ENCODE measurements at regions not wholly inside any gene's neighbourhood (a gene's known extent, or its start where the extent isn't known, plus 50 kb on each side); places are given as distances from the start of the nearest gene placed in this dataset.

- Histone ChIP-seq H3K4me1 (ENCODE audit: insufficient read depth, low read length) (no peaks in the 10 kb centered on the region), H3T11ph (ENCODE audit: low read length) (no peak overlapping the region), H2BK5ac (ENCODE audit: insufficient read length, low read length) (no peak overlapping the region), H2BK12ac (ENCODE audit: insufficient read length, low read depth, low read length) (no peak overlapping the region), H2BK120ac (ENCODE audit: low read depth, low read length, poor library complexity, severe bottlenecking) (no peak overlapping the region), H4K91ac (ENCODE audit: insufficient read length, low read depth, low read length) (no peak overlapping the region), H2AK5ac (ENCODE audit: insufficient read length, low read length) (no peak overlapping the region), H3K4me2 (ENCODE audit: insufficient read depth, insufficient read length, low read length) (no peak overlapping the region), H3K79me1 (ENCODE audit: insufficient read depth, low read depth, low read length, poor library complexity, severe bottlenecking) (no peaks in the 10 kb centered on the region), H3K27me3 (ENCODE audit: insufficient read depth, low read length) (no peaks in the 10 kb centered on the region), H4K5ac (ENCODE audit: insufficient read length, low read depth, low read length) (no peak overlapping the region), H3K18ac (ENCODE audit: insufficient read length, low read depth, low read length) (no peak overlapping the region), H3K56ac (ENCODE audit: insufficient read length, low read depth, low read length) (no peak overlapping the region), H3K9me3 (ENCODE audit: control insufficient read depth, low read depth, low read length) (peaks cover 3% of the 10 kb centered on the region), H3K27ac (ENCODE audit: insufficient read length, low read depth, low read length) (no peak overlapping the region), H3K14ac (ENCODE audit: insufficient read depth, low read length) (no peak overlapping the region), H2BK20ac (ENCODE audit: low read depth, low read length, poor library complexity, severe bottlenecking) (no peak overlapping the region), H2AFZ (ENCODE audit: low read length) (no peak overlapping the region), H3K79me2 (ENCODE audit: insufficient read depth, low read length) (no peaks in the 10 kb centered on the region), H3K9ac (ENCODE audit: extremely low read depth, insufficient read length, low read length) (no peak overlapping the region), H4K8ac (replicated peaks; ENCODE audit: insufficient read length, low read depth, low read length) (no peak overlapping the region), H2BK15ac (ENCODE audit: low read depth, low read length) (no peak overlapping the region), H3K23ac (ENCODE audit: insufficient read length, low read depth, low read length) (no peak overlapping the region), H3K23me2 (ENCODE audit: insufficient read length, low read depth, low read length, poor library complexity, severe bottlenecking) (no peaks in the 10 kb centered on the region), H3K4ac (ENCODE audit: low read depth, low read length) (no peak overlapping the region), H4K20me1 (ENCODE audit: control insufficient read depth, insufficient read depth, insufficient read length) (no peaks in the 10 kb centered on the region)
- TF ChIP-seq CTCF (conservative IDR thresholded peaks at IDR 0.05), result no peak
- WGBS (ENCODE audit: extremely low coverage, insufficient read length, low lambda C conversion rate), result no CpG with 5 or more reads among the region's 2 CpGs
- H3K36me3 Mint-ChIP-seq (ENCODE audit: insufficient read depth in 1 of 3, low read depth in 3 of 3), result peaks cover 9 to 29% (median 18%) of the 10 kb centered on the region in 3 experiments
- peaks cover 18 to 24% of the 10 kb centered on the region in 2 experiments for H3K4me1 Mint-ChIP-seq
- no peak overlapping the region for H3K4me3 Mint-ChIP-seq
- H3K27me3 Mint-ChIP-seq (ENCODE audit: low read depth), result peaks cover 1% of the 10 kb centered on the region
- H3K27ac Mint-ChIP-seq, result no peak overlapping the region
- peaks cover 16 to 20% of the 10 kb centered on the region in 2 experiments; a peak in 4 of 5 replicates for H3K9me3 Mint-ChIP-seq
- DNase-seq, result no peak
Measured at GRCh38 chr3:144141074-144141473, 169.5 kb downstream of the DIPK2A start.

All from H9 (cell line).